ENCODE measurements at regions not wholly inside any gene's neighbourhood (a gene's known extent, or its start where the extent isn't known, plus 50 kb on each side); places are given as distances from the start of the nearest gene placed in this dataset.

DNA sequence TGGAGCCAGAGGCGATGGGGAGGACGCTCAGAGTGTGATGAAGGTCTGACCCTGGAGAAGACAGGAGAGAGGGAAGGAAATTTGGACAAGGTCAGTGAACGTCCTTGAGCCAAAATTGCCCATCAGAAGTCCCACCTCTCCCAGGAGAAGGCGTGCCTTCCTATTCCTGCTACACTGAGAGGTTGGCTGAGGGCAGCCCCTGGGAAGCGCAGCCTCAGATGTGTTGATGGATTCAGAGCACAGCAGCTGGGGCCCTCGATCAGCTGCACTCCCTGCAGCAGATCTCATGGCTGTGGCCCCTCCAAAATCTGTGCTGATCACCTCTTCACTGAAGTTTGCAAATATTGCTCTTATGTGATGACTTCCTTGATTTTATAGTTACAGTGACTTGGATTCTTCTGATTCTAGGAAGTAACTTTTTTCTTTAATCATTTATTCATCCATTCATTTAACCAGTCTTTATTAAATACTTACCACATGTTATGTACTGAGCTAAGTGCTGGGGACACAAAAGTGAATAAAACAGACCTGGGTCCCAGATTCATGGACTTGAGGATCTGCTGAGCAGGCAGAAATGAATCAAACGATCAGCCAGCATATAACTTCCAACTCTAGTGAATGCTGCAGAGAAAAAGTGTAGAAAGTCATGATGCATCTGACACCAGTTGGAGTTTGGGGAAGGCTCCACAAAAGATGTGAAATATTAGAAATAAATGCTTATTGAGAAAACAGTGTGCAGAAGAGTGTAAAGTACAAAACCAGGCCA is 69.6 kb upstream of the ARMC2 start:
- Histone ChIP-seq H3K9me3 (ENCODE audit: control insufficient read depth in 3 of 3, low read length in 3 of 3) (no peaks in the 10 kb centered on the region), H3K4me1 (ENCODE audit: control insufficient read depth in 3 of 3, insufficient read depth in 3 of 3, low read length in 3 of 3) (peaks cover 8 to 19% (median 13%) of the 10 kb centered on the region in 3 donors), H3K27ac (ENCODE audit: low read depth, low read length) (no peak overlapping the region), H3K27me3 (ENCODE audit: control insufficient read depth in 3 of 3, insufficient read depth in 3 of 3, low read length in 3 of 3) (no peaks in the 10 kb centered on the region), H3K9ac (ENCODE audit: low read depth in 1 of 3, low read length in 3 of 3) (no peak overlapping the region), H3K4me3 (ENCODE audit: low read length in 3 of 3) (no peak overlapping the region), H3K36me3 (ENCODE audit: control insufficient read depth in 3 of 3, insufficient read depth in 3 of 3, low read length in 3 of 3) (no peaks in the 10 kb centered on the region)

DNA sequence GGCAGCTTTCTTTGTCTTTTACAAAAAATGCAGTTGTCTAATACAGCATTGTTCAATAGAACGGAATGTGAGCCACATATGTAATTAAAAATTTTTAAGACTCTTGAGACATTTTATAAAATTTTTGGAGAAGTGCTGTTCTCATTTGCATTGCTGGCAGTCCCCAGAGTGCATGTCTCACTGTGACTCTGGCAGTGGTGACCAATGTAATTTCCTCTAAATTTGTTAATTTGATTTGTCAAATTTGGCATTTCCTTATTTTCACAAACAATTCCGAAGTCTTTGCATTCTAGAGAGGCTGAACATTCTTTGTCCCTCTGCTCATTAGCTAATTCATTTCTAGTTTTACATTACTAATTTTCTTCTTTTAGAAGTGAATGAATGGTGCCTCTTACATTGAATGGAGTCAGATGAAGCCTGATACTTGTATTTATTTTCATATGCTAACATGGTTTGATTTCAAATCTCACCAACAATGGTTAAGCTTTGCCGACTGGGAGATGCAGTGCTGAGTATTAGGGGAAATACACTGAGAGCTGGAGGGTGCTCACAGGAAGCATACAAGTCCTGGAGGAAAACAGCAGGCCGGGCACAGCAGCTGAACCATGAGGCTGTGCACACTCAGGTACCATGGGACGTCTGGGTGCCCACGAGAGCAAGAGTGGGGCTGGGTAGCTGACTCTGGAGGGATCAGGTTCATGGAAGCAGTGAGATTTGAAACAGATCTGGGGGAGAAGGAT is 68.5 kb upstream of the ARMC2 start:
- Histone ChIP-seq H3K4me1 (ENCODE audit: control insufficient read depth in 3 of 3, insufficient read depth in 3 of 3, low read length in 3 of 3) (peaks cover 8 to 19% (median 13%) of the 10 kb centered on the region in 3 donors), H3K27me3 (ENCODE audit: control insufficient read depth in 3 of 3, insufficient read depth in 3 of 3, low read length in 3 of 3) (no peaks in the 10 kb centered on the region), H3K4me3 (ENCODE audit: low read length in 3 of 3) (no peak overlapping the region), H3K9me3 (ENCODE audit: control insufficient read depth in 3 of 3, low read length in 3 of 3) (no peaks in the 10 kb centered on the region), H3K36me3 (ENCODE audit: control insufficient read depth in 3 of 3, insufficient read depth in 3 of 3, low read length in 3 of 3) (no peaks in the 10 kb centered on the region), H3K27ac (ENCODE audit: low read depth, low read length) (no peak overlapping the region), H3K9ac (ENCODE audit: low read depth in 1 of 3, low read length in 3 of 3) (no peak overlapping the region)

DNA sequence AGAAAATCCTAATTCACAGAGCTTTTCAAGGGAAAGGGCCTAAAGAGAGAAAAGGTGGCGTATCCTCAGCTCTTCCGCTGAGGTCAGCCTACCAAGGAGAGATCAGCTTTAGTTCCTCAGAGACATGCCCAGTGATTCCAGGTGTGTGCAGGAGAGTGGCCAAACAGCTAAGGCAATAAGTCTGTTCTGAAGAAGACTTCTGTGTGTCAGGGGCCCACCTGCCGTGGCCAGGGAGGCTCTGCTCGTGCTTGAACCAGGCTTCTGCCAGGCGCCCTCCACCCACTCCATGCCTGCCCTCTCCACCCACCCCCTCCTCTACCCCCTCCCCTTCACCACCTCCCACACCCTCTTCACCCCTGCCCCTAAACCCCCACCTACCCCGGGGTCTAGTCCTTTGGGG is 67.4 kb upstream of the ARMC2 start:
- Histone ChIP-seq H3K27ac (ENCODE audit: low read depth, low read length) (no peak overlapping the region), H3K4me3 (ENCODE audit: low read length in 3 of 3) (no peak overlapping the region), H3K36me3 (ENCODE audit: control insufficient read depth in 3 of 3, insufficient read depth in 3 of 3, low read length in 3 of 3) (no peaks in the 10 kb centered on the region), H3K4me1 (ENCODE audit: control insufficient read depth in 3 of 3, insufficient read depth in 3 of 3, low read length in 3 of 3) (peaks cover 8 to 19% (median 13%) of the 10 kb centered on the region in 3 donors), H3K9ac (ENCODE audit: low read depth in 1 of 3, low read length in 3 of 3) (no peak overlapping the region), H3K9me3 (ENCODE audit: control insufficient read depth in 3 of 3, low read length in 3 of 3) (no peaks in the 10 kb centered on the region), H3K27me3 (ENCODE audit: control insufficient read depth in 3 of 3, insufficient read depth in 3 of 3, low read length in 3 of 3) (no peaks in the 10 kb centered on the region)

DNA sequence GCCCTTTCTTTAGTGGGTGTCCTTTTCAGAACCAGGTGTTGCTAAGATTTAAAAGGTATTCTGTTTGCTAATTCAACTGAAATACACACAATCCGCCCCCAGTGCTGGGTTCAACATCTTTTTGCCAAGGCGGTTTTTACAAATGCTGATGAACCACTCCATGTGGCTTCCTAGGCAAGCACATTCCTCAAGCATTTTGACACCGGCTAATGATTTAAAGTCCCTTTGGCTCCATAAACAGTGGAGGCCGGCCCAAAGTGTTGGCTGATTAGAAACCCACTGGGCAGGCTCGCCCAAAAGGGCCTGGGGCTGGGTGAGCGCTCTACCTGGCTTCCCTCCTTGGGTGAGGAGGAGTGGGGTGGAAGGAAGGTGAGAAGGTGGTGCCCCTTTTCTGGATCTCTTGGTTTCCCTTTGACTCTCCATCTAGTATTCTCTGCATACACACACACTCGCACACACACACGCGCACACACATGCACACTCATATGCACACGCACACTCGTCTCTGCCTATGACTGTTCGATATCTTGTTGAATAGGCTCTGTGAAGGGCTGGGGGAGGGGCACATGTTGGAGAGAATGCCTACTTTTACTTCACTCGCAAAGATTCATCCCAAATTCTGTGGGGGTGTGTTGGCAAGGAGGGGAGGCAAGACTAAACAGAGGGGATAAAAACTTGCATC is 66.7 kb upstream of the ARMC2 start:
- H3K9me3 ChIP-seq (ENCODE audit: control insufficient read depth in 3 of 3, low read length in 3 of 3), result no peaks in the 10 kb centered on the region
- H3K27ac ChIP-seq (ENCODE audit: low read depth, low read length), result no peak overlapping the region
- H3K9ac ChIP-seq (ENCODE audit: low read depth in 1 of 3, low read length in 3 of 3), result peak overlapping the region; percentile 55 to 82 (median 67)
- H3K27me3 ChIP-seq (ENCODE audit: control insufficient read depth in 3 of 3, insufficient read depth in 3 of 3, low read length in 3 of 3), result no peaks in the 10 kb centered on the region
- H3K36me3 ChIP-seq (ENCODE audit: control insufficient read depth in 3 of 3, insufficient read depth in 3 of 3, low read length in 3 of 3), result no peaks in the 10 kb centered on the region
- H3K4me1 ChIP-seq (ENCODE audit: control insufficient read depth in 3 of 3, insufficient read depth in 3 of 3, low read length in 3 of 3), result peaks cover 8 to 19% (median 13%) of the 10 kb centered on the region in 3 donors
- H3K4me3 ChIP-seq (ENCODE audit: low read length in 3 of 3), result peak overlapping the region; percentile 70 to 90 (median 87)

DNA sequence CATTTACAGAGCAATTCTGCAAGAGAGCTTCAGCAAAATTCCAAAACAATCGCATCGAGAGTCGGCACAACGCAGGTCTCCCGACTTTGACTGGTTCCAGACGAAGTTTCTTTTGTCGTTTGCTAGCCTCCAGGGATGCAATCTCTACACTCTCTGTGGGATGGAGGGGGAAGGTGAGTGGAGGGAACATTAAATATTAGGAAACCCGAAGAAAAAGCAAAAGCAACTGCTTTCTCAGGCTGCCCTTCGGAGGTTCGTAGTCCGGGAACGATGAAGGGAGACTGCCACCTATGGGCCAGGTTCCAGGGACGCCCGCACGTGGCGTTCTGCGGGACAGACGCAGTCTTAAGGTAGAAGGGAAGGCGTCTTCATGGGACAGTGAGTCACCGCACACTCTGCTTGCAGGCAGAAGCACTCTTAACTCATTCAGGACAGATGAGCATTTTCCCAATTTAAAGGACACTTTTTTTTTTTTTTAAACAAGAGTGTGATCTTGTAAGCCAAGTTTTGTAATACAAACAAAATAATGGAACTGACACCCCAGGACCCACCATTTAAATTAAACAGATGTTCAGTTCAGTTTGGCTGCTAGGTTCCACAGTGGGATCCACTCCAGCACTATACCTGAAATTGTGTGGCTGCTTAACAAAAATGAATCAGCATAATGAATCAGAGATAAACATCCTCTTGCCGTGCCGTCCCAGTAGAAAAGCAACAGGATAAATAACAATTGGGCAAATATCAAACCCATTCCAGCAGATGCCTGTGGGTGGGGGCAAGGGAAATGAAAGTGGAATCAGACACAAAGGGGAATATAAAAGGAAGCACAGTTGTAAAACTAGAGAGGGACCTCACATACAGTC is 65.8 kb upstream of the ARMC2 start:
- Histone ChIP-seq H3K27me3 (ENCODE audit: control insufficient read depth in 3 of 3, insufficient read depth in 3 of 3, low read length in 3 of 3) (no peaks in the 10 kb centered on the region), H3K36me3 (ENCODE audit: control insufficient read depth in 3 of 3, insufficient read depth in 3 of 3, low read length in 3 of 3) (peaks cover 0 to 1% (median 0%) of the 10 kb centered on the region in 3 donors), H3K9me3 (ENCODE audit: control insufficient read depth in 3 of 3, low read length in 3 of 3) (no peaks in the 10 kb centered on the region), H3K27ac (ENCODE audit: low read depth, low read length) (no peak overlapping the region), H3K4me1 (ENCODE audit: control insufficient read depth in 3 of 3, insufficient read depth in 3 of 3, low read length in 3 of 3) (peaks cover 8 to 19% (median 13%) of the 10 kb centered on the region in 3 donors), H3K9ac (ENCODE audit: low read depth in 1 of 3, low read length in 3 of 3) (peak overlapping the region; percentile 55 to 82 (median 67)), H3K4me3 (ENCODE audit: low read length in 3 of 3) (peak overlapping the region; percentile 70 to 90 (median 87))

DNA sequence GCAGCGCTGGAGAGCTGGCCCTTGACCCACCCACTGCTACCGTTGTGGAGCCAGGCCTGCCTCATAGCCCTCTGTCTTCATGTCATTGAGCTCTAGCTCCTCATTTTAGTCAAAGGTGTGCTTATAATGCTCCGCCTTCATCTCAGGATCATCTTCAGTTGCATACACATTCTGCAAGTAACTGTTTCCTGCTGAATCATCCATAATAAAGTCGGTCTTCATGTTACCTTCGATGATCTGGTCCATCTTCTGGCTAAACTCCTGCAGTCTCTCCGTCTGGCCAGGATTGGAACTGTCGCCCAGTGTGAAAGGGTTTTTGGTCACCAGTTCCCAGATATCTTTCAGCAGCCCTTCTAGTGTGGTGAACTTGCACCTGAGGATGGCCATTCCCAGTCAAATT is 62.6 kb upstream of the ARMC2 start:
- no peaks in the 10 kb centered on the region for H3K27me3 ChIP-seq (ENCODE audit: control insufficient read depth in 3 of 3, insufficient read depth in 3 of 3, low read length in 3 of 3)
- no peak overlapping the region for H3K27ac ChIP-seq (ENCODE audit: low read depth, low read length)
- H3K36me3 ChIP-seq (ENCODE audit: control insufficient read depth in 3 of 3, insufficient read depth in 3 of 3, low read length in 3 of 3), result peaks cover 0 to 2% (median 0%) of the 10 kb centered on the region in 3 donors
- H3K9me3 ChIP-seq (ENCODE audit: control insufficient read depth in 3 of 3, low read length in 3 of 3), result no peaks in the 10 kb centered on the region
- H3K4me1 ChIP-seq (ENCODE audit: control insufficient read depth in 3 of 3, insufficient read depth in 3 of 3, low read length in 3 of 3), result peaks cover 8 to 19% (median 13%) of the 10 kb centered on the region in 3 donors
- H3K9ac ChIP-seq (ENCODE audit: low read depth in 1 of 3, low read length in 3 of 3), result no peak overlapping the region
- H3K4me3 ChIP-seq (ENCODE audit: low read length in 3 of 3), result no peak overlapping the region

DNA sequence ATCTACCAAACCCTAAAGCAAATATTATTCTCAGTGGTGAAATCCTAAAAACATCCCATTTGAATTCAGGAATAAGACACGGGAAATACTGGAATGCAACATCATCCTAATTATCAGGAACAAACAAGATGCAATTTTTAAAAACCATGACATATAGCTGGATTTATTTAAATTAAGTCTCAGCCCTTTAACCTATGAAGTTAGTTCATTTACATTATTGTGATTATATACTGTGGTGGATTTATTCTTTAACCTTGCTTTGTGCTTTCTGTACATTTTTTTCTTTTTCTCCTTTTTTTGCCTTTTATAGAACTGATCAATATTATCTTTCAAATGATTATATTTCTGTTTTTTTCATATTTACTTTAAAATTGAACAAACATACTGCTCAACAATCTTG is 59.8 kb upstream of the ARMC2 start:
- H3K36me3 ChIP-seq (ENCODE audit: control insufficient read depth in 3 of 3, insufficient read depth in 3 of 3, low read length in 3 of 3), result peaks cover 0 to 2% (median 0%) of the 10 kb centered on the region in 3 donors
- no peaks in the 10 kb centered on the region for H3K27me3 ChIP-seq (ENCODE audit: control insufficient read depth in 3 of 3, insufficient read depth in 3 of 3, low read length in 3 of 3)
- H3K9me3 ChIP-seq (ENCODE audit: control insufficient read depth in 3 of 3, low read length in 3 of 3), result no peaks in the 10 kb centered on the region
- H3K27ac ChIP-seq (ENCODE audit: low read depth, low read length), result no peak overlapping the region
- no peak overlapping the region for H3K4me3 ChIP-seq (ENCODE audit: low read length in 3 of 3)
- H3K9ac ChIP-seq (ENCODE audit: low read depth in 1 of 3, low read length in 3 of 3), result no peak overlapping the region
- no peaks in the 10 kb centered on the region for H3K4me1 ChIP-seq (ENCODE audit: control insufficient read depth in 3 of 3, insufficient read depth in 3 of 3, low read length in 3 of 3)

DNA sequence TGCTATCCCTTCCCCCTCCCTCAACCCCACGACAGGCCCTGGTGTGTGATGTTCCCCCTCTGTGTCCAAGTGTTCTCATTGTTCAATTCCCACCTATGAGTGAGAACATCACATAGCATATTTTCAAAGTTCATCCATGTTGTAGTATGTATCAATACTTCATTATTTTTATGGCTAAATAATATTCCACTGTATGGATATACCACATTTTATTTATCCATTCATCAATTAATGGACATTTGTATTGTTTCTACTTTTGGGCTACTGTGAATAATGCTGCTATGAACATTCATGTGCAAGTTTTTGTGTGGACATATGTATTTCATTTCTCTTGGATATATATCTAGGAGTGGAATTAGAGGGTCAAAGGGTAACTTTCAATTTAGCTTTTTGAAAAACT is 58.7 kb upstream of the ARMC2 start:
- no peak overlapping the region for H3K27ac ChIP-seq (ENCODE audit: low read depth, low read length)
- no peaks in the 10 kb centered on the region for H3K27me3 ChIP-seq (ENCODE audit: control insufficient read depth in 3 of 3, insufficient read depth in 3 of 3, low read length in 3 of 3)
- no peak overlapping the region for H3K9ac ChIP-seq (ENCODE audit: low read depth in 1 of 3, low read length in 3 of 3)
- no peaks in the 10 kb centered on the region for H3K9me3 ChIP-seq (ENCODE audit: control insufficient read depth in 3 of 3, low read length in 3 of 3)
- H3K4me3 ChIP-seq (ENCODE audit: low read length in 3 of 3), result no peak overlapping the region
- H3K36me3 ChIP-seq (ENCODE audit: control insufficient read depth in 3 of 3, insufficient read depth in 3 of 3, low read length in 3 of 3), result peaks cover 0 to 2% (median 0%) of the 10 kb centered on the region in 3 donors
- H3K4me1 ChIP-seq (ENCODE audit: control insufficient read depth in 3 of 3, insufficient read depth in 3 of 3, low read length in 3 of 3), result no peaks in the 10 kb centered on the region

DNA sequence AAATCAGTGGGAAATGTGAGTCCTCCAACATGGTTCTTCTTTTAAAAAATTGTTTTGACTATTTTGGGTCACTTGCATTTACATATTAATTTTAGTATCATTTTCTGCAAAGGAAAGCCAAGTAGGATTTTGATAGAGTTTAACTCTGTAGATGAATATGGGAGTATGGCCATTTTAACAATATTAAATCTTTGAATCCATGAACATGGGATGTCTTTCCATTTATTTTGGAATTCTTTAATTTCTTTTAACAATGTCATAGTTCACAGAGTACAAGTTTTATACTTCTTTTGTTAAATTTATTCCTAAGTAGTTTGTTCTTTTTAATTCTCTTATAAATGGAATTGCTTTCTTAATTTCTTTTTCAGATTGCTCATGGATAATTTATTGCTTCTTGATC is 56.5 kb upstream of the ARMC2 start:
- Histone ChIP-seq H3K36me3 (ENCODE audit: control insufficient read depth in 3 of 3, insufficient read depth in 3 of 3, low read length in 3 of 3) (peaks cover 0 to 2% (median 0%) of the 10 kb centered on the region in 3 donors), H3K27ac (ENCODE audit: low read depth, low read length) (no peak overlapping the region), H3K4me1 (ENCODE audit: control insufficient read depth in 3 of 3, insufficient read depth in 3 of 3, low read length in 3 of 3) (no peaks in the 10 kb centered on the region), H3K9ac (ENCODE audit: low read depth in 1 of 3, low read length in 3 of 3) (no peak overlapping the region), H3K27me3 (ENCODE audit: control insufficient read depth in 3 of 3, insufficient read depth in 3 of 3, low read length in 3 of 3) (no peaks in the 10 kb centered on the region), H3K9me3 (ENCODE audit: control insufficient read depth in 3 of 3, low read length in 3 of 3) (no peaks in the 10 kb centered on the region), H3K4me3 (ENCODE audit: low read length in 3 of 3) (no peak overlapping the region)

Data from skeletal muscle tissue (tissue), 3 donors.